ENCODE measurements at regions not wholly inside any gene's neighbourhood (a gene's known extent, or its start where the extent isn't known, plus 50 kb on each side); places are given as distances from the start of the nearest gene placed in this dataset.
A peak's percentile ranks its signal among the peaks of the same experiment; 100 is the strongest.

DNA sequence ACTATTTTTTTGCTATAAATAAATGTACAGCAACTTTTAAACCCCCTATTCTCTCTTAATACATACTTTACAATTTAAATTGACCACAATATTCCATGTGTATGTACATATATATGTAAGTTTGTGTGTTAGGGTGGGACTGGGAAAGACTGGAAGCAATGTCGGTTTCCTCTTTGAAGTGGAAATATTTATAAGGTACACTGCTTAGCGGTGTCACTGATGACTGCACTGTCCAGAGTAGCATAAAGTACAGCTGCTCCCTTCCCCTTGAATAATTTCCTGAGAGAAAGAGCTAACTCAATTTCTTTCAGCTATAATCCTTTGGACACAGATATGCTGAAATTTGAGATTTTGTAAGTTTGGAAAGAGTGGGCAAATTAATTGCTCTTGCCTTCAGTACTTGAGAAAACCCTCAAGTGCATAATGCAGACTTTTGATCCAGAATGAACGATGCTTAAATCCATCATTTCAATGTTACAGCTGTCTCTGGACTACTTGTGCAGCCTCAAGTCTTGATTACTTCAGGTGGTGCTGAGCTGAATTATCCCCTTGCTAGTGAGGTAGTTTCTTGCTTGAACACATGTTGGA is 267.0 kb upstream of the CFAP20DC start:
- Histone ChIP-seq H3K4me1 (ENCODE audit: insufficient read depth, low read length, poor library complexity, severe bottlenecking) (no peaks in the 10 kb centered on the region), H3K36me3 (ENCODE audit: insufficient read depth, low read length, poor library complexity, severe bottlenecking) (no peaks in the 10 kb centered on the region), H3K4me3 (ENCODE audit: low read depth, low read length, poor library complexity, severe bottlenecking) (no peak overlapping the region), H3K9me3 (ENCODE audit: low read depth, low read length, poor library complexity, severe bottlenecking) (no peaks in the 10 kb centered on the region), H3K27me3 (replicated peaks; ENCODE audit: insufficient read depth, low read depth, low read length, poor library complexity) (no peaks in the 10 kb centered on the region), H3K27ac (ENCODE audit: low read depth, low read length, poor library complexity, severe bottlenecking) (no peak overlapping the region)
- ChIA-PET POLR2A (ENCODE audit: low non-redundant PET) (no interaction called here), CTCF (no interaction called here)
- no peak for TF ChIP-seq EZH2 (IDR thresholded peaks at IDR 0.05; ENCODE audit: borderline replicate concordance, low read depth, low read length, poor library complexity, severe bottlenecking)
- TF ChIP-seq, protein P1, sequence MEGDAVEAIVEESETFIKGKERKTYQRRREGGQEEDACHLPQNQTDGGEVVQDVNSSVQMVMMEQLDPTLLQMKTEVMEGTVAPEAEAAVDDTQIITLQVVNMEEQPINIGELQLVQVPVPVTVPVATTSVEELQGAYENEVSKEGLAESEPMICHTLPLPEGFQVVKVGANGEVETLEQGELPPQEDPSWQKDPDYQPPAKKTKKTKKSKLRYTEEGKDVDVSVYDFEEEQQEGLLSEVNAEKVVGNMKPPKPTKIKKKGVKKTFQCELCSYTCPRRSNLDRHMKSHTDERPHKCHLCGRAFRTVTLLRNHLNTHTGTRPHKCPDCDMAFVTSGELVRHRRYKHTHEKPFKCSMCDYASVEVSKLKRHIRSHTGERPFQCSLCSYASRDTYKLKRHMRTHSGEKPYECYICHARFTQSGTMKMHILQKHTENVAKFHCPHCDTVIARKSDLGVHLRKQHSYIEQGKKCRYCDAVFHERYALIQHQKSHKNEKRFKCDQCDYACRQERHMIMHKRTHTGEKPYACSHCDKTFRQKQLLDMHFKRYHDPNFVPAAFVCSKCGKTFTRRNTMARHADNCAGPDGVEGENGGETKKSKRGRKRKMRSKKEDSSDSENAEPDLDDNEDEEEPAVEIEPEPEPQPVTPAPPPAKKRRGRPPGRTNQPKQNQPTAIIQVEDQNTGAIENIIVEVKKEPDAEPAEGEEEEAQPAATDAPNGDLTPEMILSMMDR (conservative IDR thresholded peaks at IDR 0.05; ENCODE audit: low read depth, low read length) = no peak
- intact Hi-C loops (cut with micrococcal nuclease; ENCODE audit: unreplicated experiment) = loop anchor here (10.0 kb wide), 2 partner anchors 98 to 538 kb away; no protein-coding TSS in a partner anchor
- no peak for DNase-seq (ENCODE audit: low spot score)
- no TSS peak for BruUV-seq (replicated peaks)

GRCh38 chr3:59313365-59313764 is 263.5 kb upstream of the CFAP20DC start:
- no TSS peak for BruUV-seq (replicated peaks)
- intact Hi-C loops (cut with micrococcal nuclease; ENCODE audit: unreplicated experiment) = loop anchor here (10.0 kb wide), 2 partner anchors 101 to 541 kb away; no protein-coding TSS in a partner anchor
- H3K27ac ChIP-seq (ENCODE audit: low read depth, low read length, poor library complexity, severe bottlenecking) = no peak overlapping the region
- no peaks in the 10 kb centered on the region for H3K36me3 ChIP-seq (ENCODE audit: insufficient read depth, low read length, poor library complexity, severe bottlenecking)
- no peak overlapping the region for H3K4me3 ChIP-seq (ENCODE audit: low read depth, low read length, poor library complexity, severe bottlenecking)
- H3K27me3 ChIP-seq (replicated peaks; ENCODE audit: insufficient read depth, low read depth, low read length, poor library complexity) = no peaks in the 10 kb centered on the region
- ChIA-PET CTCF (interaction anchor here (0.6 to 1.1 kb wide), 4 partner anchors 262 to 544 kb away, joined by 3 to 7 read pairs (median 3); no protein-coding TSS in a partner anchor), POLR2A (ENCODE audit: low non-redundant PET) (no interaction called here)
- DNase-seq (ENCODE audit: low spot score) = peak; percentile 40
- TF ChIP-seq, protein P1 (conservative IDR thresholded peaks at IDR 0.05; ENCODE audit: low read depth, low read length) = peak; percentile 53
- no peak for TF ChIP-seq EZH2 (IDR thresholded peaks at IDR 0.05; ENCODE audit: borderline replicate concordance, low read depth, low read length, poor library complexity, severe bottlenecking)
- no peaks in the 10 kb centered on the region for H3K9me3 ChIP-seq (ENCODE audit: low read depth, low read length, poor library complexity, severe bottlenecking)
- H3K4me1 ChIP-seq (ENCODE audit: insufficient read depth, low read length, poor library complexity, severe bottlenecking) = no peaks in the 10 kb centered on the region

DNA sequence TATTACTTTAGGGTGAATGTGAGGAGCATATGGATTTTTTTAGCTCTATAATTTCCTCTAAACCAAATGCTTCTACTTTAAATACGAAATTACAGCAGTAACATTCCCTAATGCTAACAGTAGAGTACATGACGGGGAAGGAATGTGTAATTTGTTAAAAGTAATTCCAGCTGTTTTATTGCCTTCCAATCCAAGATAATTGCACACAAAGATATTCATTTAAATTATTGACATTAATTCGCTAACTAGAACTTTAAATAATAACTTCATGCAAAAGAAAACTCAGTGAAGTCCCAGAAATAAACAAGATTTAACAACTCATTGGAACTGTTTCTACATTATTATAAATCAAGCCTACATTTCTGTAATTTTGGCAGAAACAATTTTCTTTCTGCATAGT is 261.4 kb upstream of the CFAP20DC start:
- CTCF ChIA-PET = no interaction called here
- TF ChIP-seq EZH2 (IDR thresholded peaks at IDR 0.05; ENCODE audit: borderline replicate concordance, low read depth, low read length, poor library complexity, severe bottlenecking) = no peak
- TF ChIP-seq, protein P1 (conservative IDR thresholded peaks at IDR 0.05; ENCODE audit: low read depth, low read length) = no peak
- Histone ChIP-seq H3K36me3 (ENCODE audit: insufficient read depth, low read length, poor library complexity, severe bottlenecking) (no peaks in the 10 kb centered on the region), H3K27ac (ENCODE audit: low read depth, low read length, poor library complexity, severe bottlenecking) (no peak overlapping the region), H3K4me3 (ENCODE audit: low read depth, low read length, poor library complexity, severe bottlenecking) (no peak overlapping the region), H3K9me3 (ENCODE audit: low read depth, low read length, poor library complexity, severe bottlenecking) (no peaks in the 10 kb centered on the region), H3K27me3 (replicated peaks; ENCODE audit: insufficient read depth, low read depth, low read length, poor library complexity) (no peaks in the 10 kb centered on the region), H3K4me1 (ENCODE audit: insufficient read depth, low read length, poor library complexity, severe bottlenecking) (no peaks in the 10 kb centered on the region)
- POLR2A ChIA-PET (ENCODE audit: low non-redundant PET) = no interaction called here
- no peak for DNase-seq (ENCODE audit: low spot score)
- no TSS peak for BruUV-seq (replicated peaks)
- intact Hi-C loops (cut with micrococcal nuclease; ENCODE audit: unreplicated experiment) = loop anchor here (10.0 kb wide), 2 partner anchors 104 to 544 kb away; no protein-coding TSS in a partner anchor
